ENCODE measurements at regions not wholly inside any gene's neighbourhood (a gene's known extent, or its start where the extent isn't known, plus 50 kb on each side); places are given as distances from the start of the nearest gene placed in this dataset.

GRCh38 chr4:36394352-36394903 lies 113.0 kb downstream of the DTHD1 start:
- peak; percentile 6 to 37 for DNase-seq

- peak; percentile 33 to 49 for DNase-seq
Measured at GRCh38 chr4:36399762-36400353, 118.4 kb downstream of the DTHD1 start.

- peak in 1 of 2 donors; percentile 32 for DNase-seq
Measured at GRCh38 chr4:36402008-36402758, 120.8 kb downstream of the DTHD1 start.

GRCh38 chr4:36411338-36411737 lies 129.9 kb downstream of the DTHD1 start:
- no peak for DNase-seq

- DNase-seq: no peak
Measured at GRCh38 chr4:36414248-36414647, 132.8 kb downstream of the DTHD1 start.

GRCh38 chr4:36417146-36417545 lies 135.7 kb downstream of the DTHD1 start:
- DNase-seq: no peak

- no peak for DNase-seq
Measured at GRCh38 chr4:36420111-36420679, 138.8 kb downstream of the DTHD1 start.

GRCh38 chr4:36422607-36423006 lies 141.2 kb downstream of the DTHD1 start:
- no peak for DNase-seq

GRCh38 chr4:36426741-36427140 lies 145.3 kb downstream of the DTHD1 start:
- DNase-seq: no peak

- no peak for DNase-seq
Measured at GRCh38 chr4:36427696-36428095, 146.3 kb downstream of the DTHD1 start.

- no peak for DNase-seq
Measured at GRCh38 chr4:36432586-36432985, 151.2 kb downstream of the DTHD1 start.

GRCh38 chr4:36439556-36439955 lies 158.1 kb downstream of the DTHD1 start:
- DNase-seq: no peak

- DNase-seq: no peak
Measured at GRCh38 chr4:36445480-36445879, 164.1 kb downstream of the DTHD1 start.

GRCh38 chr4:36446275-36446674 lies 164.9 kb downstream of the DTHD1 start:
- DNase-seq: no peak

- no peak for DNase-seq
Measured at GRCh38 chr4:36461344-36461743, 179.9 kb downstream of the DTHD1 start.

GRCh38 chr4:36467670-36468069 lies 186.3 kb downstream of the DTHD1 start:
- no peak for DNase-seq

- DNase-seq: no peak
Measured at GRCh38 chr4:36471903-36472302, 190.5 kb downstream of the DTHD1 start.

GRCh38 chr4:36476135-36476534 lies 194.7 kb downstream of the DTHD1 start:
- DNase-seq: no peak

- no peak for DNase-seq
Measured at GRCh38 chr4:36477861-36478260, 196.4 kb downstream of the DTHD1 start.

- DNase-seq: no peak
Measured at GRCh38 chr4:36485885-36486284, 204.5 kb downstream of the DTHD1 start.

- DNase-seq: no peak
Measured at GRCh38 chr4:36489798-36490197, 208.4 kb downstream of the DTHD1 start.

- DNase-seq: no peak
Measured at GRCh38 chr4:36492041-36492440, 210.6 kb downstream of the DTHD1 start.

GRCh38 chr4:36492590-36492989 lies 211.2 kb downstream of the DTHD1 start:
- DNase-seq: no peak

GRCh38 chr4:36493251-36493650 lies 211.8 kb downstream of the DTHD1 start:
- DNase-seq: no peak
